ENCODE measurements at regions not wholly inside any gene's neighbourhood (a gene's known extent, or its start where the extent isn't known, plus 50 kb on each side); places are given as distances from the start of the nearest gene placed in this dataset.

DNA sequence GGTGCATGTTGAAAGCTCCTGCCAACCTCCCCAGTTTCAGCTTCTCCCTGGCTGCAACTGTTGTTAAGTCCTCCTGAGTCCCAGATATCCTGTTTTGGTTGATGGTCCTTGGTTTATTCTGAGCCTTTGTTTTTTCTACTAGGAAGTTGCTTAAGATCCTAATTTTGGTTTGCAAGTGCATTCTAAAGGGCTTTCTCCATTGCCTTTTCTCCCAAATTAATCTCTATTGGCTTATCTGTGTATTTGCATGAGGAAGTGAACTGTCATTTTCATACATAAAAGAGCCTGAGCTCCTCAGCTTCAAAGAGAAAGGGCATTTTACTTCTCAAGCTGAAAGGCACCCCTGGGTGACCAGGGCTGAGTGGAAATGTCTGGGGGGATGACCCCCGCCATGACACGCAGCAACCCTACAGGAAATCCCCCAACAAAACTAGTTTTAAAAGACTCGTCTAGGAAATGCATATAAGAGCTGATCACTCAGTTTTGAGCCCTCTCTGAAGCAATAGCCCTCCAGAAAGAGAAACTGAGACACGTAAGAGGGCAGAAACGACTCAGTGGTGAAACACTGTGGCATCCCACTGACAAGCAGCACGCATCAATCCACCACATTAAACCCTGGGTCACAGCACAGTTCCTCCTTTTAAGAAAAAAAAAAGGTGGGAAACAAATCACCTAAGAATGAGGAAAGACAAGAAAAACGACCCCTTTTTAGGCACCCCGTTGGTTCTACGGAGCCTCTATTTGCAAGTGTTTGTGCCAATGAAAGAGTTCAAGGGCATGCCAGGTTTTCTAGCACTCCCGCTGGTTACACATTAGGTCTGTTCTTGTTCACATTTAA is 140.9 kb downstream of the THBS2 start:
- POLR2A ChIA-PET: no interaction called here
- no peak for DNase-seq (ENCODE audit: extremely low spot score)
- no peak for TF ChIP-seq SUZ12 (IDR thresholded peaks at IDR 0.05)
- TF ChIP-seq, protein P1, sequence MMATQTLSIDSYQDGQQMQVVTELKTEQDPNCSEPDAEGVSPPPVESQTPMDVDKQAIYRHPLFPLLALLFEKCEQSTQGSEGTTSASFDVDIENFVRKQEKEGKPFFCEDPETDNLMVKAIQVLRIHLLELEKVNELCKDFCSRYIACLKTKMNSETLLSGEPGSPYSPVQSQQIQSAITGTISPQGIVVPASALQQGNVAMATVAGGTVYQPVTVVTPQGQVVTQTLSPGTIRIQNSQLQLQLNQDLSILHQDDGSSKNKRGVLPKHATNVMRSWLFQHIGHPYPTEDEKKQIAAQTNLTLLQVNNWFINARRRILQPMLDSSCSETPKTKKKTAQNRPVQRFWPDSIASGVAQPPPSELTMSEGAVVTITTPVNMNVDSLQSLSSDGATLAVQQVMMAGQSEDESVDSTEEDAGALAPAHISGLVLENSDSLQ (IDR thresholded peaks at IDR 0.05): no peak
- no peak for TF ChIP-seq CTBP1 (IDR thresholded peaks at IDR 0.05; ENCODE audit: borderline replicate concordance)
- no peak for TF ChIP-seq ARNT (IDR thresholded peaks at IDR 0.05)
- no peak for TF ChIP-seq L3MBTL2 (conservative IDR thresholded peaks at IDR 0.05)
- TF ChIP-seq TARDBP (IDR thresholded peaks at IDR 0.05): no peak
- no peak for TF ChIP-seq ZNF384 (IDR thresholded peaks at IDR 0.05)
- TF ChIP-seq FOXA1 (IDR thresholded peaks at IDR 0.05): no peak
- no peak for TF ChIP-seq ELF4 (IDR thresholded peaks at IDR 0.05)
- no peak for TF ChIP-seq FOXM1 (IDR thresholded peaks at IDR 0.05; ENCODE audit: borderline replicate concordance)
- no peak for TF ChIP-seq SP1 (IDR thresholded peaks at IDR 0.05)
- no peak for TF ChIP-seq NFRKB (IDR thresholded peaks at IDR 0.05)
- TF ChIP-seq FOXK2 (IDR thresholded peaks at IDR 0.05): no peak
- TF ChIP-seq LEF1 (IDR thresholded peaks at IDR 0.05; ENCODE audit: borderline replicate concordance): no peak
- no peak for TF ChIP-seq BHLHE40 (IDR thresholded peaks at IDR 0.05; ENCODE audit: borderline replicate concordance)
- TF ChIP-seq HDGF (IDR thresholded peaks at IDR 0.05; ENCODE audit: borderline replicate concordance): no peak
- CTCF ChIA-PET: no interaction called here

- ChIA-PET POLR2A (no interaction called here), CTCF (no interaction called here)
- TF ChIP-seq FOXA1 (IDR thresholded peaks at IDR 0.05): no peak
- no peak for TF ChIP-seq FOXK2 (IDR thresholded peaks at IDR 0.05)
- TF ChIP-seq TARDBP (IDR thresholded peaks at IDR 0.05): no peak
- no peak for TF ChIP-seq SUZ12 (IDR thresholded peaks at IDR 0.05)
- TF ChIP-seq SP1 (IDR thresholded peaks at IDR 0.05): no peak
- no peak for TF ChIP-seq LEF1 (IDR thresholded peaks at IDR 0.05; ENCODE audit: borderline replicate concordance)
- TF ChIP-seq CTBP1 (IDR thresholded peaks at IDR 0.05; ENCODE audit: borderline replicate concordance): no peak
- no peak for TF ChIP-seq FOXM1 (IDR thresholded peaks at IDR 0.05; ENCODE audit: borderline replicate concordance)
- TF ChIP-seq, protein P1 (IDR thresholded peaks at IDR 0.05): no peak
- no peak for TF ChIP-seq L3MBTL2 (conservative IDR thresholded peaks at IDR 0.05)
- no peak for TF ChIP-seq ZNF384 (IDR thresholded peaks at IDR 0.05)
- no peak for TF ChIP-seq ARNT (IDR thresholded peaks at IDR 0.05)
- no peak for TF ChIP-seq NFRKB (IDR thresholded peaks at IDR 0.05)
- TF ChIP-seq HDGF (IDR thresholded peaks at IDR 0.05; ENCODE audit: borderline replicate concordance): no peak
- no peak for TF ChIP-seq ELF4 (IDR thresholded peaks at IDR 0.05)
- no peak for TF ChIP-seq BHLHE40 (IDR thresholded peaks at IDR 0.05; ENCODE audit: borderline replicate concordance)
- no peak for DNase-seq (ENCODE audit: extremely low spot score)
These were observed 142.4 kb downstream of the THBS2 start for GRCh38 chr6:169111203-169111602.

DNA sequence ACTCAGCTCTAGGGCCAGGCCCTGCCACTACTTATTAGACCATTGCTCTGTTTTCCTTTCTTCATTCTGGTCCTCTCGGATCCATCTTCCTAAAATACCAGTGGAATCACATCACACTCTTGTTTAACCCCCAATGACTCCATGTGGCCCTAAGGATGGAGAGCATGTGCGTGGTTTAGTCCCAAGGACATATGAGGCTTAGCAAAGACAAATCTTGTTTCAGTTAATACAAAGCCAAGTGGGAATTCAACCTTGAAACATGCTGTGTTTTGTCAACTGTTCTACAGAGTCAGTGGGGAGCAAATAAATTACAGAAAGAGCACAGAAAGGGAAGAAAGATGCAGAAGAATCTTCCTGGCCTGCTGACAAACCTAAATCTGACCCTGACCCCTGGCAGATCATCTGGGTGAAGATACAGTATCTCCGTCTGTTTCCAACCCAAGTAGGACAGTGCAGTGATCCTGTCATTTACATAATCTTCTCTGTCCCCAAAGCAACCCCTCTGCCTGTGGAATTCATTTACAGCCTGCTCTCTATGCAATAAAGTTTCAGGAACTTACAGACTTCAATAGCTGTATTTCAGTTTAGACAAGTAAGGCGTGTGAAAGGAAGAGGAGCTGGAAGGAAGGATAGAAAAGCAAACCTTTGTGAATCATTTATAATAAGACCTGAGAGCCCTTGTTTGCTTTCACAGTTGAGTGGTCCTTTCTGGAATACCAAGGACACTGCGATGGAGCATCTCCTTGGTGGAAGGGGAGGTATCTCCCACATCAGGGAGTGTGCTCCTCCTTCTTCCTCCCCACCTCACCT is 144.0 kb downstream of the THBS2 start:
- DNase-seq (ENCODE audit: extremely low spot score): no peak
- CTCF ChIA-PET: interaction anchor here (0.6 kb wide), 1 partner anchor 23 kb away, joined by 3 read pairs; no protein-coding TSS in a partner anchor
- no peak for TF ChIP-seq ARNT (IDR thresholded peaks at IDR 0.05)
- TF ChIP-seq L3MBTL2 (conservative IDR thresholded peaks at IDR 0.05): no peak
- TF ChIP-seq ZNF384 (IDR thresholded peaks at IDR 0.05): no peak
- no peak for TF ChIP-seq FOXK2 (IDR thresholded peaks at IDR 0.05)
- no peak for TF ChIP-seq LEF1 (IDR thresholded peaks at IDR 0.05; ENCODE audit: borderline replicate concordance)
- no peak for TF ChIP-seq ELF4 (IDR thresholded peaks at IDR 0.05)
- no peak for TF ChIP-seq BHLHE40 (IDR thresholded peaks at IDR 0.05; ENCODE audit: borderline replicate concordance)
- TF ChIP-seq SUZ12 (IDR thresholded peaks at IDR 0.05): no peak
- no peak for TF ChIP-seq SP1 (IDR thresholded peaks at IDR 0.05)
- TF ChIP-seq, protein P1 (IDR thresholded peaks at IDR 0.05): no peak
- no peak for TF ChIP-seq FOXM1 (IDR thresholded peaks at IDR 0.05; ENCODE audit: borderline replicate concordance)
- TF ChIP-seq FOXA1 (IDR thresholded peaks at IDR 0.05): no peak
- no peak for TF ChIP-seq TARDBP (IDR thresholded peaks at IDR 0.05)
- POLR2A ChIA-PET: no interaction called here

DNA sequence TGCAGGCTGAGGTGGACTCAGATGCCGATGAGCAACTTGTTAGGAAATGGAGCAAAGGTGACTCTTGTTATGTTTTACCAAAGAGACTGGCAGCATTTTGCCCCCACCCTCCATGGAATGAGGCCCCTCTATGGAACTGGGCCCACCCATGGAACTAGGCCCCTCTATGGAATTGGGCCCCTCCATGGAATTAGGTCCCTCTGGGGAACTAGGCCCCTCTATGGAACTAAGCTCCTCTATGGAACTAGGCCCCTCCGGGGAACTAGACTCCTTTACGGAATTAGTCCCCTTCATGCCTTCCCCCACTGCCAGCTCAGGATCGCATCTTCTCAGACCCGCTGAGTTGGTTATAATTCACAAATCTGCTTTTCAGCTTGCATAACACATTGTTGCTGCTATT is 144.9 kb downstream of the THBS2 start:
- TF ChIP-seq FOXK2 (IDR thresholded peaks at IDR 0.05) (no peak), ZNF384 (IDR thresholded peaks at IDR 0.05) (no peak), ELF4 (IDR thresholded peaks at IDR 0.05) (no peak), L3MBTL2 (conservative IDR thresholded peaks at IDR 0.05) (no peak), SUZ12 (IDR thresholded peaks at IDR 0.05) (no peak)
- TF ChIP-seq, protein P1 (IDR thresholded peaks at IDR 0.05): no peak
- ChIA-PET CTCF (no interaction called here), POLR2A (no interaction called here)
- DNase-seq (ENCODE audit: extremely low spot score): no peak

DNA sequence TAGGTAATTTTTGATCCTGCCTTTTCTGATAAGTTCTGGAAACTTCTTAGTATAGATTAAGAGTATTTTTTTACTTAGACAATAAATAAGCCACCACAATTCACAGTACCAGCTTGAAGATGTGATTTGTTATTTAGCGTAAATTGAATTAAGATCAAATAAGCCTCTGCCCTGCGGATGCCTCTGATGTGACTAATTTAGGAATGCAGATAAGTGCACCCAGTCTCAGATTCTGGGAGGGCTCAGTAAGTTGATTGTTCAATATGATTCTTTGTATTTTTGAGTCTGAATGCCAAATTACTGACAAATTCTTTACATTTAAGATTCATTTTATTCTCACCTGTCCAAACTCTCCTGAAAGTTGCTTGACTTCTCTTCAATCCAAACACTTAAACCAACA is 147.5 kb downstream of the THBS2 start:
- TF ChIP-seq SUZ12 (IDR thresholded peaks at IDR 0.05) (no peak), FOXK2 (IDR thresholded peaks at IDR 0.05) (no peak), LEF1 (IDR thresholded peaks at IDR 0.05; ENCODE audit: borderline replicate concordance) (no peak), ELF4 (IDR thresholded peaks at IDR 0.05) (no peak), NFRKB (IDR thresholded peaks at IDR 0.05) (no peak), FOXA1 (IDR thresholded peaks at IDR 0.05) (no peak), L3MBTL2 (conservative IDR thresholded peaks at IDR 0.05) (no peak), HDGF (IDR thresholded peaks at IDR 0.05; ENCODE audit: borderline replicate concordance) (no peak), CTBP1 (IDR thresholded peaks at IDR 0.05; ENCODE audit: borderline replicate concordance) (no peak), FOXM1 (IDR thresholded peaks at IDR 0.05; ENCODE audit: borderline replicate concordance) (no peak), ZNF384 (IDR thresholded peaks at IDR 0.05) (no peak), BHLHE40 (IDR thresholded peaks at IDR 0.05; ENCODE audit: borderline replicate concordance) (no peak), SP1 (IDR thresholded peaks at IDR 0.05) (no peak), ARNT (IDR thresholded peaks at IDR 0.05) (no peak), TARDBP (IDR thresholded peaks at IDR 0.05) (no peak)
- TF ChIP-seq, protein P1 (IDR thresholded peaks at IDR 0.05): no peak
- no peak for DNase-seq (ENCODE audit: extremely low spot score)
- CTCF ChIA-PET: no interaction called here
- POLR2A ChIA-PET: no interaction called here
